ENCODE measurements at regions not wholly inside any gene's neighbourhood (a gene's known extent, or its start where the extent isn't known, plus 50 kb on each side); places are given as distances from the start of the nearest gene placed in this dataset.

DNA sequence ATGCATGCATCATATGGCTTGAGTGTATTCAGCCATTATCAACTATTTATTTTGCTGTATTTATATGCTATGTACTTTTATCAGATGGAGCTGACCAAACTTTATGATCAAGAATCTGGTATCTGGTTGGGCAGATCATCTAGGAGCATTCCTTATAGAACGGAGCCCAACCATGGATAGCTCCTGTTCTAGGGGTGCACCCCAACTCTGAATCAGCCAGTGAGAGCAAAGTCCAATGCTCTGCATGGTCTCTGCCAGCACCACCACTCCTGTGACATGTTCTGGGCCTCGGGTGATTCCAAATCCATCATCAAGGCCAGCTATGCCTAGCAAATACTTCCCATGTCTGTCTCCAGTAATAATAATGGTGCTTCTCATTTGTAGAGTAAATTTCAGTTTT is 517.5 kb downstream of the AGTPBP1 start:
- TF ChIP-seq, protein P1, sequence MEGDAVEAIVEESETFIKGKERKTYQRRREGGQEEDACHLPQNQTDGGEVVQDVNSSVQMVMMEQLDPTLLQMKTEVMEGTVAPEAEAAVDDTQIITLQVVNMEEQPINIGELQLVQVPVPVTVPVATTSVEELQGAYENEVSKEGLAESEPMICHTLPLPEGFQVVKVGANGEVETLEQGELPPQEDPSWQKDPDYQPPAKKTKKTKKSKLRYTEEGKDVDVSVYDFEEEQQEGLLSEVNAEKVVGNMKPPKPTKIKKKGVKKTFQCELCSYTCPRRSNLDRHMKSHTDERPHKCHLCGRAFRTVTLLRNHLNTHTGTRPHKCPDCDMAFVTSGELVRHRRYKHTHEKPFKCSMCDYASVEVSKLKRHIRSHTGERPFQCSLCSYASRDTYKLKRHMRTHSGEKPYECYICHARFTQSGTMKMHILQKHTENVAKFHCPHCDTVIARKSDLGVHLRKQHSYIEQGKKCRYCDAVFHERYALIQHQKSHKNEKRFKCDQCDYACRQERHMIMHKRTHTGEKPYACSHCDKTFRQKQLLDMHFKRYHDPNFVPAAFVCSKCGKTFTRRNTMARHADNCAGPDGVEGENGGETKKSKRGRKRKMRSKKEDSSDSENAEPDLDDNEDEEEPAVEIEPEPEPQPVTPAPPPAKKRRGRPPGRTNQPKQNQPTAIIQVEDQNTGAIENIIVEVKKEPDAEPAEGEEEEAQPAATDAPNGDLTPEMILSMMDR (IDR thresholded peaks at IDR 0.05) = no peak
- TF ChIP-seq ZFX (IDR thresholded peaks at IDR 0.05; ENCODE audit: borderline replicate concordance) = no peak
